Activated CD4-positive, CD25-positive, alpha-beta regulatory T cell (primary cell): ENCODE measurements at regions not wholly inside any gene's neighbourhood (a gene's known extent, or its start where the extent isn't known, plus 50 kb on each side); places are given as distances from the start of the nearest gene placed in this dataset.

Experiments used
- DNase-seq, 4 experiments: peaks; one replicate each; lab custom pipeline; 2025; lab: John Stamatoyannopoulos, UW

DNA sequence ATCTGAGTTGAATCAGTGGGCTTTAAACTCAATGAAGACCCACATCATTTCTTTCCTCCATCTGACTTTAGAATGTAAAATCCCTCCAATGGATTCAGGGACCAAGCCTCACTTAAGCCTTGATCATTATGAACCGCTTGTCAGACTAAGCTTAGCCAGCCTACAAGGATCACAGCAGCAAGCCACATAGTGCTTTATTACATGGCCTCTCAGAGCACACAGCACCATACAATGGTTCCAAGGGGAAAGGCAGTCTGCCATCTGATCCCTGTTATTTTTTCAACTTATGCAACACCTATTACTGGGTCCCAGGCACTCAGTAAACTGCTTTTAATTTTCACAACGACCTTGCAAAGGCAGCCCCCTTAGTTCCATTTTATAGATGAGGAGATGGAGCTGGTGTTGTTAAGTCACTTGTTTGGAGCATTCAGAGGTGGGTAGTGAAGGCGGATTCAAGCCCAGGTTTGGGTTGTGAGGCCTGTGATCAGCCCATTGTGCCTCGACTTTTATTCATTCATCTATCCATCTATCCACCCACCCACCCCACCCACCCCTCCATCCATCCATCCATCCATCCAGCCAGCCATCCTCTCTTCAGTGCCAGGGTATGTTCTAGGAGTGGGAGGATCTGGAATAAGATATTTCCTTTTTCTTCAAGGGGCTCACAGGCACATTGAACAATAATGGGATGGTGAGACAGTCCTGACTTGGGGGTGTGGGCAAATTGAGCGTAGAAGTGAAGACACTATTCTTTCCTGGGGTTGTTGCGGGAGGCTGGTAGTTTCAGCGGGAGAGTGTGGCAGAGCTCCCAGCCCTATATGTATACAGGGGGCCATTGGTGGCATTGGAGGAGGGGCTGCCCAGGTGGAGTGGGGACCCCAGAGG, 141.2 kb downstream of the MYCN start:
- no peak for DNase-seq

GRCh38 chr2:16080516-16080915, 140.2 kb downstream of the MYCN start:
- no peak for DNase-seq

- no peak for DNase-seq
These were observed 139.7 kb downstream of the MYCN start for GRCh38 chr2:16080071-16080470.

GRCh38 chr2:16079637-16080036, 139.3 kb downstream of the MYCN start:
- no peak for DNase-seq

DNA sequence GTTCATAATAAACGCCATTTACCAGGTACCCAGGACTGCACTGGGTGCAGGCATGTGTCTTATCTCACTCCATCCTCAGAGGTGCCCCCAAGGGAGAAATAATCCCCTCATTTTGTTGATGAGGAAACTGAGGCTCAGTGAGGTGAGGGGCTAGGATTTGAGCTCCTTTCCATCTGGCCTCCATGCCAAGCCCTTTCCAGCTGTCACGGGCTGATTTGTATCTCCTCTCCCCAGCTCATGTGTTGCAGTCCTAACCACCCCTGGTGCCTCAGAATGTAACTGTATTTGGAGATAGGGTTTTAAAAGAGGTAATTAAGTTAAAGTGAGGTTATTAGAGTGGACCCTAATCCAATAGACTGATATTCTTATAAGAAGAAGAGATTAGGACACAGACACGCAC, 137.3 kb downstream of the MYCN start:
- no peak for DNase-seq

- no peak for DNase-seq
These were observed 136.6 kb downstream of the MYCN start for GRCh38 chr2:16076911-16077310.

GRCh38 chr2:16075045-16076012, 135.0 kb downstream of the MYCN start:
- no peak for DNase-seq

GRCh38 chr2:16073921-16074425, 133.6 kb downstream of the MYCN start:
- DNase-seq = no peak

DNA sequence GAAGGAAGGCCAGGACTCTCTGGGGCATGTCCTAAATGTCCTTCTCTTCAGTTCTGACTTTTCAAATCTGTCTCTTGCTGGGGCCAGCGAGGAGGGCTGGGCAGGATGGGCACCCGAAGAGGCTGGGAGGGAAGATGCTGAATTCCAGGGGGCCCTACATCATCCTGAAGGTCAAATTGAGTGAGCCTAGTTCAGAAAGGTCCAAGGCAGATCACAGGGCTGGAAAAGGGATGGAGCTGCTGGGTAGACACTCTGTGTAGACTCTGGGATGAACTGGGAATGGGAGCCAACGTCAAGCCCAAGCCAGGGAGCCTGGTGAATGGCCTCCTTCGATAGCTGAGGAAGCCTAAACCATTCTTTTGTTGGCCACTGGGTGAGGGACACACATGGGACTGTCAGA, 133.1 kb downstream of the MYCN start:
- no peak for DNase-seq

DNA sequence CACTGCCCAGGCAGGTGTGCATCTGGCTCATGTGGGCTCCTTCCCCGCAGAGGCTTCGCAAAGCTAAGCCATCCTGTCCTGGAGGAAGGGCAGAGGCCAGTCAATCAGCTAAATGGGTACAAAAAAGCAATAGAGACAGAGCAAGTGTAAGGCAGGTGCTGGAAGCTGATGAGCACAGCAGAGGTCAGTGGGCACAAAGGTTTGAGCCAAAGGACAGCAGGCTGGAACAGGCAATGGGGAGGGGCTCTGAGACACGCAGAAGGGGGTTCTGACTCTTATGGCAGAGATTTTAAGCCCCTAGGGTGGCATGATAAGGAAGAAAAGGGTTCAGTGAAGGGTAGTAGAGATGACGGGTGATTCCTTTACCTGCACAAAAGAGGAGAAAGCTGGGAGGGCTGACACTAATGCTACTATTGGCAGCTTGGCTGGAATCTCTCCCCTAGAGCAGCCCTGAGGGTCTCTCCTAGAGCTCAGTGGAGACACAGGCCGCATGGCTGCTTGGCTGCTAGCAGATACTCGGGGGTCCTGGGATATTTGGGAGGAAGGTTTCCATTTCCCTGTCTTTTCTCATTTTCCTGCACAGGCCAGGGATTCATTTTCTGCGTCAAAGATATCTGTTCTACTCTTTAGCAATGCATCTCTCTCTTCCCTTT, 132.4 kb downstream of the MYCN start:
- no peak for DNase-seq

DNA sequence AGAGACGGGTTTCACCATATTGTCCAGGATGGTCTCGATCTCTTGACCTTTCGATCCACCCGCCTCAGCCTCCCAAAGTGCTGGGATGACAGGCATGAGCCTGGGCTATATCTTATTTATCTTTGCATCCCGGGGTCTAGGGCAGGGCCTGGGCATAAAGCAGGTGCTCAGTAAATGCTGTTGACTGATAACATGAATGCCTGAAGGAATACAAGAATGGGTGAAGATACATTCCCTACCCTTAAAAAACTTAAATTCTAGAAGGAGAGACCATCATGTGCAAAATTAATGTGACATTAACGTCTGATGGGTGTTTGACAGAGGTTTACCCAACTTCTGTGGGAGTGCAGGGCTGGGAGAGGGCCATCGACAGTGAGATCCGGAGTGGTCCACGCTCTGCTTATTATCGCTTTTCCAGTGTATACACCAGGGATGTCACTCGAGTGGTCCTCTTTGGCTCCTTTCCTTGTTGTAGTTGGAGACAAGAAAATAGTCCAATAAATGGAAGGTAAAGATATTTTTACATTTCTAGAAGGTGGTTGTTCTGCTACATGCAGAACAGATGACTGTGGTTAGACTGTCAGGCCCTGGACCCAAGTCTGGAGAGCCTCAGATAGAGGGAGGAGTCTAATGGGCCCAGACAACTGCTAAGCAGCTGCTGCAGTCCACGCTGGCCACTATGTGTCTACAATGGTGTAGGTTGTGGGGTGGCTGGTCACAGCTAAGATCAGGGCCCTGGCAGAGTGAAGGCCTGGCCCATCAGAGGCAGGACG, 131.7 kb downstream of the MYCN start:
- no peak for DNase-seq

- DNase-seq = no peak
These were observed 130.9 kb downstream of the MYCN start for GRCh38 chr2:16071039-16071864.

DNA sequence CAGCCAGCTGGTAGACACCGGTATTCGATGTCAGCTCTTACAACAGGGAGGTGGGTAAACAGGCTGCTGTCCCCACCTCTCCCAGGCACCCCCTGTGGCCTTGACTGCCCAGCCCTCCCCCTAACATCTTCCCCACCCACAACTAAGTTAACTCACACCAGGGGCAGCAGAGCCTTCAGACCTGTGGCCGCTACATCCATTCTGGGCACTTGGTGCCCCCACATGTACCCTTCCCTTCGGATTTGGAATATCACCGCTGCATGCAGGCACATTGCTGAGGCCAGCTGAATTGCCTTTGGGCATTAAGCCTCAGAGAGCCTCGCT, 130.3 kb downstream of the MYCN start:
- no peak for DNase-seq

- DNase-seq = no peak
These were observed 129.7 kb downstream of the MYCN start for GRCh38 chr2:16069933-16070647.

GRCh38 chr2:16069663-16069932, 129.2 kb downstream of the MYCN start:
- DNase-seq = no peak

DNA sequence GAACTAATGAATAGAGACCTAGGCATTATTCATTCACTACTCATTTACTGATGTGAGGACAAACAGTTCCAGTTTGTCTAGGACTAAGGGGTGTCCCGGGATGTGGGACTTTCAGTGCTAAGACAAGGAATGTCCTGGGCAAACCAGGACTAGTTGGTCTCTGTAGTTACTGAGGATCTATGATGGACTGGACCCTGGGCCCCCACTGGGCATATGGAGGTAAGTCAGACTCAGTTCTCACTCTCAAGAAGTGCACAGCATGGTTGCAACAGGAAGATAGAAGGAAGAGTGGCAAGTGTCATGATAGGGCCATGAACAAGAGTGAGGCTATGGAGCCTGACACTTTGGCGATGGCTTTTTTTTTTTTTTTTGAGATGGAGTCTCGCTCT, 128.2 kb downstream of the MYCN start:
- DNase-seq = no peak

GRCh38 chr2:16067866-16068551, 127.7 kb downstream of the MYCN start:
- DNase-seq = no peak

- no peak for DNase-seq
These were observed 127.1 kb downstream of the MYCN start for GRCh38 chr2:16067444-16067843.

DNA sequence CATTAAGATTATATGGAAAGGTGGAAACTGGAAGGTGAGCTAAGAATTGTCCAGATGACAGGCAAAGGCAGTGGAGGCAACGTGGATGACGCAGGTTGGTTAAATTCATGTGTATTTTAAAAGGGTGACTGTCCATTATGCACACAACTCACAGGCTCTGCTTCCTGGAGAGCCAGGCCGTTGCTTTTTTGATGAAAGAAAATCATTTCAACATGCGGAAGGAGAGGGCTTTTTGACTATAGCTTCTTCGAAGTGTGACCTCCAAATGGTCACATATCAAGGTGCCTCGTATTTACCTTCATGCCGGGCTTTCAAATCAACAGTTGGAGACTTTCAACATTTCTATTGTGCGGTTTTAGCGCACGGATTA, 126.7 kb downstream of the MYCN start:
- DNase-seq = no peak
